HAP-1 (cell line): ENCODE measurements at regions not wholly inside any gene's neighbourhood (a gene's known extent, or its start where the extent isn't known, plus 50 kb on each side); places are given as distances from the start of the nearest gene placed in this dataset.

Experiments used
- DNase-seq, 2 experiments: peaks; one replicate each; pipeline ENCODE4 v3.0.0-alpha.2; 2016 to 2020; ENCODE audit warnings: low spot score in 2 of 2
- H3K27me3 ChIP-seq: fragments of 250-450 bp; sonication (Bioruptor Pico); 2 replicates; pipeline ENCODE4 v1.5.1; 2020; ENCODE audit warnings: low read depth, mild to moderate bottlenecking, moderate library complexity
- H3K36me3 ChIP-seq: fragments of 250-450 bp; sonication (Bioruptor Pico); replicated peaks from 2 replicates; pipeline ENCODE4 v1.5.1; 2020; ENCODE audit warnings: mild to moderate bottlenecking
- H3K4me1 ChIP-seq: fragments of 250-450 bp; sonication (Bioruptor Pico); 2 replicates; pipeline ENCODE4 v1.5.1; 2020; ENCODE audit warnings: mild to moderate bottlenecking
- H3K4me3 ChIP-seq: fragments of 250-450 bp; sonication (Bioruptor Pico); 2 replicates; pipeline ENCODE4 v1.5.1; 2020; ENCODE audit warnings: mild to moderate bottlenecking, moderate library complexity
- H3K9me3 ChIP-seq: fragments of 250-450 bp; sonication (Bioruptor Pico); 2 replicates; pipeline ENCODE4 v1.5.1; 2020; ENCODE audit warnings: mild to moderate bottlenecking, moderate library complexity
- in situ Hi-C: fragments of 300-500 bp; cut with MboI; formaldehyde crosslinking; loops from 3 replicates; pipeline ENCODE4 v1.14.3; 2020; ENCODE audit warnings: low sequenced_read_pairs, inconsistent platforms, mixed read lengths

- Histone ChIP-seq H3K27me3 (no peaks in the 10 kb centered on the region), H3K9me3 (no peaks in the 10 kb centered on the region), H3K4me1 (peaks cover 6% of the 10 kb centered on the region), H3K4me3 (no peak overlapping the region), H3K36me3 (no peaks in the 10 kb centered on the region)
- in situ Hi-C loops: no loop called here
- DNase-seq: no peak
Observed at GRCh38 chr3:18119866-18120265, 305.3 kb downstream of the SATB1 start.

- in situ Hi-C loops: no loop called here
- DNase-seq: no peak
- H3K4me3 ChIP-seq: no peak overlapping the region
- H3K4me1 ChIP-seq: peaks cover 10% of the 10 kb centered on the region; the same call in 1 of the 2 replicates
- H3K9me3 ChIP-seq: no peaks in the 10 kb centered on the region
- H3K27me3 ChIP-seq: no peaks in the 10 kb centered on the region
- H3K36me3 ChIP-seq: no peaks in the 10 kb centered on the region
Observed at GRCh38 chr3:18114894-18115293, 310.2 kb downstream of the SATB1 start.

- Histone ChIP-seq H3K4me3 (no peak overlapping the region), H3K27me3 (no peaks in the 10 kb centered on the region), H3K4me1 (peaks cover 10% of the 10 kb centered on the region; the same call in 1 of the 2 replicates), H3K9me3 (no peaks in the 10 kb centered on the region), H3K36me3 (no peaks in the 10 kb centered on the region)
- in situ Hi-C loops: no loop called here
- no peak for DNase-seq
Observed at GRCh38 chr3:18113417-18113816, 311.7 kb downstream of the SATB1 start.

GRCh38 chr3:18112674-18113375, 312.3 kb downstream of the SATB1 start:
- Histone ChIP-seq H3K36me3 (no peaks in the 10 kb centered on the region), H3K27me3 (no peaks in the 10 kb centered on the region), H3K4me1 (peaks cover 10% of the 10 kb centered on the region; the same call in 1 of the 2 replicates), H3K4me3 (no peak overlapping the region), H3K9me3 (no peaks in the 10 kb centered on the region)
- in situ Hi-C loops: no loop called here
- peak; percentile 24 to 39 for DNase-seq

GRCh38 chr3:18111796-18112232, 313.3 kb downstream of the SATB1 start:
- H3K36me3 ChIP-seq: no peaks in the 10 kb centered on the region
- no peaks in the 10 kb centered on the region for H3K9me3 ChIP-seq
- peak in 1 of 2 experiments; percentile 57 for DNase-seq
- H3K27me3 ChIP-seq: no peaks in the 10 kb centered on the region
- in situ Hi-C loops: no loop called here
- H3K4me3 ChIP-seq: no peak overlapping the region
- peaks cover 10% of the 10 kb centered on the region; the same call in 1 of the 2 replicates for H3K4me1 ChIP-seq

- H3K4me3 ChIP-seq: no peak overlapping the region
- peaks cover 50% of the 10 kb centered on the region for H3K4me1 ChIP-seq
- H3K9me3 ChIP-seq: no peaks in the 10 kb centered on the region
- no peaks in the 10 kb centered on the region for H3K27me3 ChIP-seq
- DNase-seq: peak; percentile 21 to 98
- H3K36me3 ChIP-seq: no peaks in the 10 kb centered on the region
- in situ Hi-C loops: no loop called here
Observed at GRCh38 chr3:18103591-18103990, 321.5 kb downstream of the SATB1 start.

GRCh38 chr3:18100121-18100520, 325.0 kb downstream of the SATB1 start:
- Histone ChIP-seq H3K4me1 (peaks cover 52% of the 10 kb centered on the region), H3K36me3 (no peaks in the 10 kb centered on the region), H3K9me3 (peaks cover 12% of the 10 kb centered on the region), H3K27me3 (no peaks in the 10 kb centered on the region), H3K4me3 (no peak overlapping the region)
- in situ Hi-C loops: no loop called here
- DNase-seq: peak in 1 of 2 experiments; percentile 45

- DNase-seq: no peak
- Histone ChIP-seq H3K4me1 (peaks cover 51% of the 10 kb centered on the region), H3K9me3 (peaks cover 12% of the 10 kb centered on the region), H3K27me3 (no peaks in the 10 kb centered on the region), H3K36me3 (no peaks in the 10 kb centered on the region), H3K4me3 (no peak overlapping the region)
- in situ Hi-C loops: no loop called here
Observed at GRCh38 chr3:18099611-18100010, 325.5 kb downstream of the SATB1 start.

- Histone ChIP-seq H3K36me3 (no peaks in the 10 kb centered on the region), H3K4me3 (no peak overlapping the region), H3K9me3 (peaks cover 12% of the 10 kb centered on the region), H3K27me3 (no peaks in the 10 kb centered on the region), H3K4me1 (peaks cover 45% of the 10 kb centered on the region)
- DNase-seq: peak in 1 of 2 experiments; percentile 59
- in situ Hi-C loops: no loop called here
Observed at GRCh38 chr3:18098960-18099587, 326.1 kb downstream of the SATB1 start.

GRCh38 chr3:18097989-18098388, 327.1 kb downstream of the SATB1 start:
- Histone ChIP-seq H3K4me1 (peaks cover 37% of the 10 kb centered on the region), H3K36me3 (no peaks in the 10 kb centered on the region), H3K4me3 (no peak overlapping the region), H3K27me3 (no peaks in the 10 kb centered on the region), H3K9me3 (peaks cover 12% of the 10 kb centered on the region)
- no peak for DNase-seq
- in situ Hi-C loops: no loop called here

- DNase-seq: no peak
- Histone ChIP-seq H3K4me1 (peaks cover 32% of the 10 kb centered on the region), H3K9me3 (peaks cover 12% of the 10 kb centered on the region), H3K4me3 (no peak overlapping the region), H3K36me3 (no peaks in the 10 kb centered on the region), H3K27me3 (no peaks in the 10 kb centered on the region)
- in situ Hi-C loops: no loop called here
Observed at GRCh38 chr3:18097473-18097872, 327.7 kb downstream of the SATB1 start.

GRCh38 chr3:18092726-18093125, 332.4 kb downstream of the SATB1 start:
- Histone ChIP-seq H3K9me3 (peaks cover 15% of the 10 kb centered on the region), H3K36me3 (no peaks in the 10 kb centered on the region), H3K27me3 (no peaks in the 10 kb centered on the region), H3K4me3 (no peak overlapping the region), H3K4me1 (peaks cover under 1% of the 10 kb centered on the region; the same call in 1 of the 2 replicates)
- in situ Hi-C loops: no loop called here
- DNase-seq: no peak

- in situ Hi-C loops: no loop called here
- peaks cover 5% of the 10 kb centered on the region for H3K4me1 ChIP-seq
- DNase-seq: no peak
Observed at GRCh38 chr3:18090377-18090776, 334.8 kb downstream of the SATB1 start.

GRCh38 chr3:18087988-18088387, 337.2 kb downstream of the SATB1 start:
- H3K4me1 ChIP-seq: peaks cover 5% of the 10 kb centered on the region
- H3K9me3 ChIP-seq: peaks cover 5% of the 10 kb centered on the region; the same call in 1 of the 2 replicates
- no peak overlapping the region for H3K4me3 ChIP-seq
- H3K36me3 ChIP-seq: no peaks in the 10 kb centered on the region
- DNase-seq: no peak
- in situ Hi-C loops: no loop called here
- no peaks in the 10 kb centered on the region for H3K27me3 ChIP-seq

More at GRCh38 chr3:18090377-18090776, 334.8 kb downstream of the SATB1 start:
- no peaks in the 10 kb centered on the region for H3K36me3 ChIP-seq
- no peak overlapping the region for H3K4me3 ChIP-seq
- H3K27me3 ChIP-seq: no peaks in the 10 kb centered on the region
- peaks cover 5% of the 10 kb centered on the region; the same call in 1 of the 2 replicates for H3K9me3 ChIP-seq
